Renal cortex interstitium (tissue), 11 donors: ENCODE measurements at regions not wholly inside any gene's neighbourhood (a gene's known extent, or its start where the extent isn't known, plus 50 kb on each side); places are given as distances from the start of the nearest gene placed in this dataset.

Experiments
- DNase-seq, 11 donors: peaks; one replicate each; pipeline ENCODE4 v3.0.0-alpha.2; 2013; ENCODE audit warnings: low read depth in 9 of 11, low spot score in 4 of 11; ENCODE audit errors: extremely low read depth in 1 of 11

DNA sequence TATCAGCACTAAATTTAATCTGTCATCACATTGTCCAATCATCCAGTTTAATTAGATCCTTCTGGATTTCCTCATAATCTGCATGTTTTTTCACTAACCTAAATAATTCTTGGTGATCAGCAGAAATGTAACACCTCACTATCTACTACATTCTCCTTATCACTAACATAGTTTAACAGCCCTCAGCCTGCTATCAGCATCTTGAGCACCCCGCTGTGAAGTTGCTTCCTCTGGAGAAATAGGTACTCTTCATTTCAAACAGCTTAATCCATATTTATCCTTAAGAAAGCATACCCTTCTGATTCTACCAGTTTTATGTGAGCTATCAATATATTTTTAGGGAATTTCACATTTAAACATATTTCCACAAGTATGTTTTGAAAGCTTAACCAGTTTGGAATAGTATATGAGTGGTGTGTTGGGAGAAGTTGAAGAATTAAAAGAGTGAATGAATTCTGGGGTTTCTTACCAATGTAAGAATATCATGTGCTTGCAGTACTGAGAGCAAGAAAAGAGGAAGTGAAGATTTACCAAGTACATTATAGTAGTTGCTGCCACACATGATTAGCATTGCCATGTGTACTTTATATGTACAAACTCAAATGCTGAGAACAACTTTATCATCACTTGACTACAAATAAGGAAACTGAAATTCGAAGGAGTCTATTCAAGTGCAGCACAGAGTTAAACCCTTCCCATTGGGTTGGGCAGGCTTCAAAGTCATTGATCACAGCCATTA, 771.1 kb upstream of the ADGRL4 start:
- DNase-seq = no peak

DNA sequence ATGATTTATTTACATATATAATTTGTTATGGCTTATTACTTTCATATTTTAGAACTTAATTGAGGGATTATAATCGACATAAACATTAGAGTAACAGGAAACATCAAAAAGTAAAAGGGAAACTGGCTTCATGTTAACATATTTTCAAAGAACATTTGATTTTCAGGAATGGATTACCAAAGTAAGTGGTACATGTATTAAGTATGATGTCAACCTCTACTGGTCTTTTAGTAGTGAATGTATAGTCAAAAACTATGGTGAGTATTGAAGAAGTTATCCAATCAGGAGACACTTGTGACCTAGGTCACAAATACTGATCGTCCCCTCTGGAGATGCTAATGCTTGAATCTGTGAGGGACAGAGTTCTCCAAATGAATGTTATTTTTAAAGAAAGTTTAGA, 768.9 kb upstream of the ADGRL4 start:
- DNase-seq = no peak

DNA sequence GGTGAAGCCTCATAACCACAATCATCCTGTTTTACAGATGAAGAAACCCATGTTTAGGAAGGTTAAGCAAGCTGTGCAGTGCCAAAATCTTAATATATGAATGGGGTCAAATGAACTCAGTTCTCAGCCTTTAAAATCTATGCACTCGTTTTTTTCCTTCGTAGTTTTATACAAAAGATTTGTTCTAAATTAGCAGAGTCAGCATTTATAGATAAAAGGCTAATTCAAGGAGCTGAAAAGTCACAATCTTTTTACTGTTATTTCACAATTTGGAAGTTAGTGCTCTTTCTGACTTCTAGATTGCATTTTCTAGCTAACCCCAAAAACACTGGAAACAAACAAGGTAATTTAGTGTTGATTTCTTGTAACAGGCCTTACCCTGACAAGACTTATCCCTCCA, 766.9 kb upstream of the ADGRL4 start:
- no peak for DNase-seq

DNA sequence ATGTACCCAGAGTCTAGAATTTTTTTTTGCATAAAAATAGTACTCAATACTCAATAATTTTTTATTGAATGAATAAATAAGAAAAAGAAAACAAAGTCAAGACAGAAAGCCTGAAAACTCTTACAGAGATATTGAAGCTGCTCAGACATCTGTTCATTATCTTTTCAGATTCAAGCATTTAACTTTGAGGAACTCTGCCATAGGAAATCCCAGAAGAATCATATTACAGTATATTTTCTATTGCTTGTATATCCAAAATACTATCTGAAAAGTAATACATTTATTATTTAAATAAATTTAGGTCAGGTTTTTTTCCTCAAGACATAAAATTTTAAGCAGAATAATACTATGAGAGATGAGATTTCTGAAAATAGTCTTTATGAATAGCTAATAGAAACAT, 755.9 kb upstream of the ADGRL4 start:
- DNase-seq = no peak

DNA sequence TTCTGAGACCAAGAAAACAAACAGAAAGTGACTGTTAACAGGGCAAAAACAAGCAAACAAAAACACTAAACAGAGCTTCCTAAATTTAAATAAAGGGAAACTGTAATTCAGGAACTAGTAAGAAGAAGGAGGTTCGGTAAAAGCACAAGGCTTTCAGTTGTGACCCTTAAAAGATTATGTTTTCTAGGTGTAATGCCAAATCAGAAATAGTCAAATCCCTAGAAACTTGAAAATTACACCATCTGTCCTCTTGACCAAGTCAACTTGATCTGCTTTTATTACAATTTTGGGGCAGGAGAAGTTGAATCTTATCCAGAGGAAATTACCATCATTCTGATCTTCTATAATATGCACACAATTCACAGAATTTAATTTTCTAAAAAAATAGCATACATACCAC, 754.0 kb upstream of the ADGRL4 start:
- no peak for DNase-seq

DNA sequence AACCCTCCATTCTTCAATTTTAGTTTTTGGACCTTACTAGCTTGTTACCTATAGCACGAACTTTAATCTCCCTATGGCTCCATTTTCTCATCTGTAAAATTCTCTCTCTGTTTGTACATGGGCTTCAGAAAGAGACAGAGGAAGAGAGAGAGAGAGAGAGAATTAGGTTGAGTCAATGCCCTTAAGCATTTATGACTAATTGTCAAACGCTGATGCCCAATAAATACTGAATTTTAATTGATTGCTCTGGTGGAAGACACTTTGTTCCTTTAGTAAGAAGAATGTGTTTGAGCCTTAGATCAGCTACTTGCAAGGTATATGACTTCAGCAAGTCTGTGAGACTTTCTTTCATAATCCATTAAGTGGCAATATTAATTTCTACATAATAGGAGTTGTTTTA, 743.1 kb upstream of the ADGRL4 start:
- no peak for DNase-seq

DNA sequence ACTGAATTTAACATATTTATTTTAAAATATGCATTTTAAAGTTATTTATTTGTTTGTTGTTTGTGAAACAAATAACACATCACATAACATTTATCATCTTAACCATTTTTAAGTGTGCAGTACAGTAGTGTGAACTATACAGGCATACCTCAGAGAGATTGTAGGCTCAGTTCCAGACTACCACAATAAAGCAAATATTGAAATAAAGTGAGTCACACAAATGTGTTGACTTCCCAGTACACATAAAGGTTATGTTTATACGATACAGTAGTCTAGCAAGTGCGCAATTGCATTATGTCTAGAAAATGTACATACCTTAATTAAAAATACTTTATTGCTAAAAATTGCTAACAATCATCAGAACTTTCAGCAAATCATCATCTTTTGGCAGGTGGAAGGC, 739.4 kb upstream of the ADGRL4 start:
- no peak for DNase-seq

DNA sequence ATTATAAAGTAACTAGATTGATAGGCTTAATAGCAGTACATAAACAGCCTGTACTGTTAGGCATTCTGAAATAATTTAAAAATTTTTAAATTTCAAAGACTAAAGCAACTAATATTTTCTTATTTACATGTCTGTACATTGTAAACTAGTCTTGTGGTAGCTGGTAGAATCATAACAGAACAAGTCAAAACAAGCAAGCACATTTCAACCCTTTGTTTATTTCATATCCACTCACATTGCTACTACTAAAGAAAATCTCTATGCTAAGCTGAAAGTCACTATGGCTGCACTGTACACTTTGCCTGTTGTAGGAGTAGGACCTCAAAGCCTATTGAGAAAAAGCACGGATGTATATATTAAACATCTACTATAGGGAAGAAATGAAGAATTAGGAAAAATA, 738.2 kb upstream of the ADGRL4 start:
- no peak for DNase-seq

DNA sequence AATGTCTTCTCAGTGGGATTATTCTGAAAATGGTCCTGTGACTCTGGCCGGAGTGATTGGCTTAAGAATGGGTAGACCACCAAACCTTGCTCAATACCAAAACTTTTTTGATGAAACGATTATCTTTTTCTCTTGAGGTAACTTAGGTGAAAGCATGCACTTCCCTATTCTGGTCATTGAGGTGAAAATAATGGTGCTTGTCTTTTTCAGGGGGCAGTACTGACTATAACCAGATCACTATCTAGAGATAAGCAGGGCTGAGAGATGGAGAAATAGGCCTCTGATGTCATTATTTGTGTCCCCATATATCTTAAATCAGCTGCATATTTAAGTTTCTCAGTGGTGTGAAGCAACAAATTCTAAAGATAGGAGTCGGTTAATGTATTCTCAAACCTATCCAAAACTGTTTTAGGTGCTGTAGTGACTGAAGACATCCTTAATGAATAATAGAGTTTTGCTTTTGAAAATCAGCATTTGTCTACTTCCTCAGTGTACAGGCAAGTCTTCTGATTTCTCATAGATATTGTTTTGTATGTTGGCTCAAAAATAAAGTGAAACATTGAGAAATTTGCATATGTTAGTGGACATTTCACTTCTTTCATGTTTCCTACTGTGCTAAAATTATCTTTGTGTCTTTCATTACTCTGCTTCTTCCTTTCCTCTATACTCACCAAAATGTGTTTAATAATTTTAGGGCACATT, 735.3 kb upstream of the ADGRL4 start:
- no peak for DNase-seq

DNA sequence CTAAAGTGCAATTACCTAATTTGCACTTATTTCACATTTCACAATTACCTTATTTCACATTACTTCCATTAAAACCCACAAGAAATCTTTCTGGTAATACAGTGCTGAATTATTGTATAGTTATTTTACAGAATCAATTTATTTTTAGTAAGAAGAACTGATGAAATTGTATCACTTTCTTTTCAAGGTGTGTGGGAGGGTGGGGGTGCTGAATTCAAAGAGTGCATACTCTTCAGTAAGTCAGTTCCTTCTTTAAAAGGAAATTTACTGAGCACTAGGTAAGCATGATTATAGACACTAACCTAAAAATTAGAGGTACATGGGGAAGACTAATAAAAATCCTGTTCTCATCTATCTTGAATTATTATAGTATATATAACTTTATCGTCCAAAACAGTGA, 731.6 kb upstream of the ADGRL4 start:
- no peak for DNase-seq

DNA sequence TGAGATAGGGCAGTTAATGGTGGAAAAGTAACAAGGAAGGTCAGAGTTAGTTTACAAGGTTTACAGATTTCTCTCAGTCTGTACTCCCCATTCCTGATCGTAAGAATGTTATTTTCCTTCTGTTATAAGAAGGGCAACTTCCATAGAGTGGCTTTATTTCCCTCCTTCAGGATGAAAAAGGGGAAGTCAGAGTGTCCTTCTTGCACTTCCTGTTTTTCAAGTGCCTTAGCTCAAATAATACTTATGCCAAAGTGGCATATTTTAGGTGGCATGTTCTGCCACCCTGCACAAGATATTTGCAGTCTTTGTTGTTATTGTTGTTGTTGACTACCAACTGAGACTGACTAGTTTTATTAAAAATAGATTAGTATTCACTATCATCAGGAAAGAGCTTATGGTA, 730.7 kb upstream of the ADGRL4 start:
- DNase-seq = no peak

DNA sequence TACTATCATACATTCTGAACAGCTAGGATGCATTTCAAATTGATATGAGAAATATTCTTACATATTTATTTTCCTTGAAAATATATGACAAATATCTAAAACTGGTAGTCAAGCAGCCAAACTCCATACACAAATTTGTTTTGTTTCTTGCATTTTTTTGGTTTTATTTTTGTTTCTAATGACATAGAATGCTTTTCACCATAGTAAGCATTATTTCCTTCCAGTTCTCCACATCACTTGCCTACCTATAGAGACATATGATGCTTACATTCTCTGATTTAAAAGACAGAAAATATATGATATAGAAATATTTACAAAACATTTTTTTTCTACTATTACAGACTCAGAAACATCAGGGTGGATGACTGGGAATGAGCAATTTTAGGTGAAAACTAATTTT, 726.4 kb upstream of the ADGRL4 start:
- no peak for DNase-seq

DNA sequence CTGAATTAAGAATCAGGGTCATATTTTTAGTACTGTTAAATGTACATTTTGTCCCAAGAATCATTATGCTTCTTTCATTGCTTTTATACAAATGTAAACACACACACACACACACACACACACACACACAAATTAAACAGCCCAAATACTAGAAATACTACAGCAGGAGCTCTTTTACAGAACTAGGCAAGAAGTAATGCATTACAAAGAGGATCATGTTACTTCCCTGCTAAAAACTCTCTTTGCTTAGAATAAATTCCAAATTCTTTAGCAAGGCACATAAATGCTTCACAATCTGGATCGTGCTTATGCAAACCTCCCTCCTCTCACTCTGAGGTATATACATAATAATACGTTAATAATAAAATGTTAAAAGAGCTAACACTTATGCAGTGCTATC, 720.4 kb upstream of the ADGRL4 start:
- DNase-seq = no peak

DNA sequence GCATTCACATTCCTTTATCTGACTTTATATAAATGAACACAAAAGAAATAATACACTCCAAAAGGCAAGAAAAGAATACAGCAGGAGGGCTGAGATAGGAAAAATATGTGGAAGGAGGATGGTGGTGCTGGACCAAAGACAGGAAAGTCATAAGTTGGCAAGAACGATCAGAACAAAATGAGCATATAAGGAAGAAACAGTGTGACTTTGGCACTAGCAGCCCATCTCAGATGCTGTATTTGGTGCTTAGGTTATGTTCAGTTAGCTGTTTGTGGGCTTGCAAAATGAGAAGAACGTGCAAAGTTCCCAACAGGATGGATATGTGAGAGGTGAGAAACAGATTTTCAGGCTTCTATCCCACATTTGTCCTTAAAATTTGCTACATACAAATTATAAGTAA, 719.8 kb upstream of the ADGRL4 start:
- DNase-seq = no peak

DNA sequence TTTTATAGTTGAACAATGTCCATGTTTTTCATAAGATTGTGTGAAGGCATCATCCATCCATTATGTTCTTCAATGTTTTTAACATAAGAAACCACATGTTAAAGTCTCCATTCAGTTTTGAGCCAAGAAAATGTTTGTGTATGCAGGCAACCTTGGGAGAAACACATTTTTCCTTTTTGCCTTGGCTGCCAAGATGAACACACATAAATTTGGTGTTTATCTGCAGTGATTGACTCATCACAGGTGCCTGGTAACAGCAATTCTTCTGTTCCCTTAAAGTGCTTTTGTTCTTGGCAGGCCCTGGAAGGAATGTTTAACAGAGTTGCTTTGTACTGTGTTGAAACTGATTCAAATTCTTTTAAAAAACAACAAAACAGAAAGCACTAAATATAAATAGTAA, 709.9 kb upstream of the ADGRL4 start:
- DNase-seq = no peak

DNA sequence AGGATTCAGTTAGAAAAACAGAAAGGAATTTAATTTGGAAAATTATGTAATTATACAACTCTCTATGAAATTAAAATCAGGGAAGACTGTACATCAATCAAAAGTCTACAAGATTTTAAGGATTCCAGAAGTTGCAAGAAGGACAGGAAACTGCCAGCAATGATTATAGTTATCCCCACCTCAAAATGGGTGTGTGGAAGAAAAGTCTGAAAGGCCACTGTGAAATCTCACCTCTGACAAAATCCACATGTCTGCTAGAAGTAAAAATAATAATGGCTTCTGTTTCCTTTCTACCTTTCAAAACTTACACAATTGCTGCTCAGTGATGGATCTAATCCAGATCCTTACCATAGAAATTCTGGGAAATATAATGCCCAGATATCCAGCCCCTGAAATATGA, 708.1 kb upstream of the ADGRL4 start:
- DNase-seq = no peak

DNA sequence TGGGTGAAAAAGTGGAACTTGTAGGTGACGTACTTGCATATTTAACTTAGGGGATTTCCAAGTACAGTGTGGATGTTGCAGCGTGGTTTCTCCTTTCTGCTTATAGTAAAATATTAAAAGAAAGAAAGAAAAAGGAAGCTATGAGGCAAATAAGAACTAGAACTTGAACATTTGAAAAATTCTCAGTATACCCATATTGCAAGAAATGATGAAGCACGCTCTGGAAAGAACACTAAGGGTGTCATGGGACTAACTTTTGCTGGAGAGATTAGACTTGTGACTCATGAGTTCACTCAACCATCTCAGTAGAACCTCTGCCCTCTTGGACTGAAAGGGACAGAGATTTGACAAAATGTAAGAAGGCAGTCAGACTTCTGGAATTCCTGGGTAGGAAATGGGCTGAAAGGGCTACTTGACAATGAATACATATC, 704.5 kb upstream of the ADGRL4 start:
- DNase-seq = peak in 1 of 11 donors; percentile 17

DNA sequence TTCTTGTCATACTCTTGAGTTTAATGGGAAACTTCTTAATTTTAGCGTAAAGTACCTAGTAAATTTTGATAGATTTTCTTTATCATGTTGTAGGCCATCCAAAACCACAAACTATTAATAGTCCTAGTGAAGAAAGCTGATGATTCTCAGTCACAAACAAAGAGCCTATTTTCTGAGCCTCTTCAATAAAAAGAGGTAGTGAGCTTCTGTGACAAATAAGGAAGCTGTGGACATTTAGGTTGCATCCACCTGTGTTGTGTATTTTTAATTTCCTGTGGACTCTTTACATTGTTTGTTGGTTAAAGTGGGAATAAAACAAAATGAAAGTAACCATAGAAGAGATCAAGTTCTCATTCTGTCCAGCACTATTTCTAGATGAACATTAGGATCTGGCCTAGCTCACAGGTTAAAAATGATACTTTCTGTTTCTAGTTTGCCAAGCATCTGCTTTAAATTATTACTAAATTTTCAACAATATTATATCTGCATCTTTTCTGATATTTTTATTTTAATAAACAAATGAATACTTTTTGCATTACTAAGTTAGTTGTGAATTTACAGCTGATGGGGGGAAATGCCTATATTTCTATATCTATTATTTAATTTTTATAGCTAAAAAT, 702.2 kb upstream of the ADGRL4 start:
- DNase-seq = no peak

DNA sequence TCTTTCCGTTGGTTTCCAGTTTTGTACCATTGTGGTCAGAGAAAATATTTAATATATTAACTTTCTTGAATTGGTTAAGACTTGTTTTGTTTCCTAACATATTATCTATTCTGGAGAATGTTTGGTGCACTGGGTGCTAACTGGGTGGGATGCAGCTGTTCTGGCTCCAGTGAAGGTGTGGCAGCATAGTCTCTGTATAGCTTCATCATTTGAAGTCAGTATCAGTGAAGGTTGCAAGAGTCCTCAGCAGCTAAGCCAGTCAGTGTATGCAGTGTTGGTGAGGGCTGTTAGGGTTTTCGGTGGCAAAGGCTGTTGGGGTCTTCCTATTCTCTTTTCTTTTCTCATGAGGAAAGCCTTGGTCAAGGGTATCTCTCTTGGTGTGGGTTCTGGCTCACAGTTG, 698.7 kb upstream of the ADGRL4 start:
- no peak for DNase-seq

DNA sequence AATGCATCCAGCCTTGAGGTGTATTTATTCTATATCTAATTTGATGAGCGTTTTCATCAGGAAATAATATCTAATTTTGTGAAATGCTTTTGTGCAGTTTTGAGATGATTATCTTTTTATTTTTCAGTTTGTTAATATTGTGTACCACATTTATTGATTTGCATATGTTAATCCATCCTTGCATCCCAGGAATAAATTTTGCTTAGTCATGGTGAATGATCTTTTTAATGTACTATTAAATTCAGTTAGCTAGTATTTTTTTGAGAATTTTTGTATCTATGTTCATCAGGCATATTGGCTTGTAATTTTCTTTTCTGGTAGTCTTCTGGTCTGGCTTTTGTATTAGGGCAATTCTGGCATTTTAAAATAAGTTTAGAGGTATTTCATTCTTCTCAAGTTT, 697.5 kb upstream of the ADGRL4 start:
- no peak for DNase-seq
